GM04503 (cell line): ENCODE measurements at regions not wholly inside any gene's neighbourhood (a gene's known extent, or its start where the extent isn't known, plus 50 kb on each side); places are given as distances from the start of the nearest gene placed in this dataset.

Source experiments
- DNase-seq: peaks from one replicate; pipeline ENCODE4 v3.0.0-alpha.2; 2012; ENCODE audit warnings: low read depth

DNA sequence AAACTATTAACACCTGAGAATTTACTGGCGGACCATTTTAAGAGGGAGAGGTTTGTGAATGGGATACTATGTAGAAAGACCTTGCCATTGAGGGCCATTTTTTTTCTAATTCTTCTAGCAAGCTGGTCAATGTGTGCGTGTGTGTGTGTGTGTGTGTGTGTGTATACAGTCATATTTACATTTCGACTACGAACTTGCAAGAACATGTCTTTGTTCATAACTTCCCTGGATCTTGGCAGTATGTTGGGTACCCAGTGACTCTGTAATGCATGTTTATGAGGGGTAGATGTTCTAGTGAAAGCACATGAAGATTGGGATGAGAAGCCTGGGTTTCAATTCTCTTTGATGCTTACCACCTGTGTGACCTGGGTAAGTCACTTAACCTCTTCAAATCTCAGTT, 133.6 kb downstream of the UBE2E3 start:
- no peak for DNase-seq

- DNase-seq, result no peak
Measured at GRCh38 chr2:181116261-181116660, 135.9 kb downstream of the UBE2E3 start.

DNA sequence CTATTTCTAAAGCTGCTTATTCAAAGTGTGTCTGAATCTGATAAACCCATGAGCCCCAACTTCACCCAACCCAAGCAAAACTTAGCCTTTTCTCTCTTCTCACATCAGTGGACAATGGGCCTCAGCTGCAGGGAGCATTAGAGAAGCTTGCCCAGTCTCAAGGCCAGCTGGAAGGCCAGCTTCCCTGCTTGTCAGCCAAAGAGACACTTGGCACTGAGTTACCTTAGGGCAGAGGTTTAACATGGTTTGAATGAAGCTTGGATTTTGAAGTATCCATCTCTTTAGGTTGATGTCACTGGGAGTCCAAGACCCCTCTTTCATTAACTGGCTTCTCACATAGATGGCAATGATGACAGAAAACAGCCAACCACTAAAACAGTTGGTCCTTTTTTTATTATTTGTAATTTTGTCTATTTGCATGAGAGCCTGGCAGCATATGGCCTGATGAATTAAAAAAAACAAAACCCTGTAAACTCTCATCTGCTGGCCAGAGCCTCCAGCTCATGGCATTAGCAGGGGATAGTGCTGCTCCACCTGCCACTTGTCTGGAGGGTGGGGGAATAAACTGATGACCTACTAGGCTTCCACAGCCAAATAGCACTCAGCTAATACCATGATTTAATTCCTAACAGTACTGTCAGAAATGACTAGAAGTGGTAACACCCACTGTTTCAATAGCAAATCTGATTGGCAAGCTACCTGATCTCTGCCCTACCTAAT, 137.0 kb downstream of the UBE2E3 start:
- DNase-seq, result no peak

DNA sequence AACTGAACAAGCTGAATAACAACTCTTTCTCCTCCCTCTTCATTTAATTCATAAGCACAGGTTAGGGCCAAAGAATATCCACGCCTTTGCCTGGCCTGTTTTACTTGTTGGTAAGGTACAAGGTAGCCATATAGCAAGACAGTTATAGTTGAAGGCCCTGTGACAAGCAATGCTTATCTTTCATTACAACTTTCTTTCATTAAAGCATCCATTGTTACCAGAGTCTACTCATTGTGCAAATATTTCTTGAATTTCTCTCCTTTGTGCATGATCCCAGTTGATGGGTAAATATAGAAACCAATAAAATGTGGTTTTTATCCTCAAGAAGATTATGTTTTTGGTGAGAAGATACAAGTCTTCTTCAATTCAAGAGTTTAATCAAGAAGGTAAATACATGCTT, 140.2 kb downstream of the UBE2E3 start:
- no peak for DNase-seq

DNA sequence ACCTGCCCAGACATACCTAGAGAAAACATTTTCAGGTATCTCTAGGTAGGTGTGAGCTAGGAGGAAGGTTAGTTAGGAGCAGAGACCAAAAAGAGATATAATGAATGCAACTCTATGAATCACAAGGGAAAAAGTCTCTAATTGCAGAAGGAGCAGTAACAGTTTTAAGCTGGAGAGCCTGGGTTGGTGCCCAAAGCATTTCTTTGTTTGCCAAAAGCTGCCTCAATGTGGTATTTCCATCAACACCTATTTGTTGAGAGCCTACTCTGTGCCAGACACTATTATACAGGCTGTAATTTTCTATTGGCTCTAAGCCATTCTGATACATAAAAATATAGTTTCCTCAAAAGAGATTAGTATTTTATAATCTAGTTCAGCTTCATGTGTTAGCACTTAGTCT, 141.6 kb downstream of the UBE2E3 start:
- no peak for DNase-seq

- no peak for DNase-seq
Measured at GRCh38 chr2:181122601-181123000, 142.2 kb downstream of the UBE2E3 start.

- DNase-seq, result no peak
Measured at GRCh38 chr2:181123798-181124231, 143.4 kb downstream of the UBE2E3 start.

DNA sequence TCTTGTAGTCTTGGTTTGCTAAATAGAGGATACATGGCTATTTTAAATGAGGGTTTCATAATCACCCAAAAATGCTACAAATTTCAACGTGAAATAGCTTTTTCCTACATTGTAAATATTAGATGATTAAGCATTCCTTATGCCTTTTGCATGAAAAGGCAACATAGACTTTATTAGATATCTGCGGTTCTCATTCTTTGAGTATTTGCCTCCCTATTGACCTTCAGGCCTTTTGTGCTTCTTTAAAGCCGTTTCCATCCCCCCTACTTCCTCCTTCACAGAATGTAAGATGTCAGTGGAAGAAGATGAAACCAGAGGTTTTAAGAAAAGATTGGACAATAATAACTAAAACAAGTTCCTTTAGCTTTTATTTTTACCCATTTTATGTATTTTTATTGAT, 144.1 kb downstream of the UBE2E3 start:
- no peak for DNase-seq

DNA sequence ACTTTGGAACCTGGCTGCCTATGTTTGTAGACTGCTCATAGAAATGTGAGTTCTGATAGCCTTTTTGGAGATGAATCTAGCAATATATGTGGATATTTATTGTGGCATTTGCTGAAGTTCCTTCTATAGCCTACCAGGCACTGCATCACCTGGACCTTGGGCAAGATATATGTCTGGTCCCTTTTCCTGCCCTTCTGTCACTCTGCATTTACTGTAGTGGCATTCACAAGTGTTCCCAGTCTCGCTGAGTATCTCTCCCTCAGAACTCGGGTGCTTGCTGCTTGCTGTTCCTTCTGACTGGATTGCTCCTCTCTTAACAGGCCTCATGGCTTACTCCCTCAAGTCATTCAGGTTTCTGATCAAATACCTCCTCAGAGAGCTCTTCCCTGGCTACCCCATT, 145.0 kb downstream of the UBE2E3 start:
- no peak for DNase-seq

DNA sequence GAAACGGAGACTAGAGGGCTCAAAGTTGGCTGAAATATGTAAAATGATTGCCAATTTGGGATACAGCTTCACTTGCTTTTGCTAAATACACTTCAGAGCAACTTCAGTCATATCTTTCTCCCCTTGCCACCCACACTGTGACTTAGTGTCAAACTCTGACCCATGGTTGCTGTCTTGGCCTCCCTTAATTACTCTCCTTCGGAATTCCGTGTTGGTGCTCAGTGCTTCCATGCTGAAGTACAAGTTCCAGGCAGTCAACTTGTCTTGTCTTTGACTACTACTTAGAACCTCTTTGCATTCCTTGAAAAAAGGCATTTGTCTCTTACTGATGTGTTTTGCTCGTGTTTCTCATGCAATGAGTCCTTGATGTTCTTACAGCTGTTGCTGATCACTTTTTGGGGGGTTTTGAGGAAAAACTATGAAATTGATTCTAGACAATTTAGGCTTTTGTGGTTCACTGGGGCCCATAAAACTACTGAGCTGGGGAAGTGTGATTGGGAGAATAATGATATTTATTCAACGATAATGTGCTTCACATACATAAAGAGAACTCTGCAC, 146.0 kb downstream of the UBE2E3 start:
- DNase-seq, result no peak

GRCh38 chr2:181128199-181128598, 147.8 kb downstream of the UBE2E3 start:
- no peak for DNase-seq

- DNase-seq, result no peak
Measured at GRCh38 chr2:181129364-181130056, 149.1 kb downstream of the UBE2E3 start.

DNA sequence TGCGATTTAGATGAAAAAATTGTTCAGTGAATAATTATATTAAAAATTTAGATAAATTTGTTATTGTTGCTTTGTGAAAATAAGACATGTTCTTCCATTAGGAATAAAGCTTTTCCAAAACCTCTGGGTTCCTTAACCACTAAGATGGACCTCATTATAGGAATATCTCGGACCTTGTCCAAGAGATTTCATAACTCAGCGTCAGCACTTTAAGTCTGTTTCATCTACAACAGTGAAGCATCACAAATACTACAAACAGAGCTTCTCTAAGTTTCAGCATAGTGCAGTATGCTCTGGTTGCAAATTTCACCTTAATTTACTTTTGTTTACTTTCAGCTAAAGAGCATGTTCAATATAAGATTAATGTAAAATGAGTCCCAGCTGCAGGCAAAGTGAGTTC, 150.3 kb downstream of the UBE2E3 start:
- DNase-seq, result no peak

DNA sequence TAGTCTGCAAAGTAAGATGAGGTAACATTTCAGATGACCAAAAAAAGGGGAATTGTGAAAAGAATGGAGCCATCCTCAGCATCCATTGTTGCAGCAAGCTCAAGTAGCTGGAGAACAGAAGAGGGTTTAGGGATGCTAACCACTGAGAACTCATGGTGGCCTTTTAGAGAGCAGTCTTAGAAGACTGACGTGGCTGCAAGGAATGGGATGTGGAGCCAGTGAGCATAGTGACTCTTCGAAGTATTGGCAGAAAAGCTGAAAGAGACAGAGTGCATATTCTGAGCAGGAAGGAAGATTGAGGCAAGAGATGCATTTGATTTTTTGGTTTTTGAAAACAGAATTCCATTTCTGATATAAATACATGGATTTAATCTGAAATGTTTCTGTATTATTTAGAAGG, 151.2 kb downstream of the UBE2E3 start:
- DNase-seq, result no peak

DNA sequence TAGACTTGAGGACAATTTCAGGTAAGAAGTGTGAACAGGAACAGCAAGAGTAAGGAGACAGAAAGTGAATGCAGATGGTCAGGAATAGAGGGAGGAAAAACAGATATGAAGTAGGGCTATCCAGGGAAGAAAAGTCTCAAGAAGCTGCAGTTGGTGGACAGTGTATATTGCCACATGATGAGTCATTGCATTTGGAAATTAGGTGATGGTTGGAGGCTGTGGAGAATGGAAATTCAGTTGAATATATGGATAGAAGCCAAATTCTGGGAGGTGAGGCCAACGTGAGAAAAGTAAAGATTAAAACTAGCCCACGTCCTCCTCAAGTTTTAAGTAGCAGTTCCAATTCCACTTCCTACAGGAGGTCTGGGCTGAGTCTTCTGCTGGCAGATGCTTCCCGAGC, 158.4 kb downstream of the UBE2E3 start:
- no peak for DNase-seq

DNA sequence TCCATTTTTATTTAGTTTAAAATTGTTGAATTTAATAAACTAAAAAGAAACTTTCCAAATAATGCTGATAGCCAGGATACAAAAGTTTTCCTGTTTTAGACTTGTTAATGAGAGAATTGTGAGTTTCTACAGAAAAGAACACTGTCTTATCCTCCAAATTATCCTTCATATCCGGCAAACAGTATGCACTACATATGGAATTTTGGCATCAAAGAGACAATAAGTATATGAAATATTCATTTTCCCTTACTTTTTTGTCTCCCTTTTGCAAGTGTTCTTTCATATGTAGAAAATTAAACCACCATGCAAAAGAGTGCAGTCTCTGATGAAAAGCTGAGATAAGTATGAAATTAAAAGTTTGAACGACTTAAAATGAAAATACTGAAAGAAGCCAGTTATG, 159.4 kb downstream of the UBE2E3 start:
- no peak for DNase-seq

- peak; percentile 58 for DNase-seq
Measured at GRCh38 chr2:181140414-181140813, 160.0 kb downstream of the UBE2E3 start.

DNA sequence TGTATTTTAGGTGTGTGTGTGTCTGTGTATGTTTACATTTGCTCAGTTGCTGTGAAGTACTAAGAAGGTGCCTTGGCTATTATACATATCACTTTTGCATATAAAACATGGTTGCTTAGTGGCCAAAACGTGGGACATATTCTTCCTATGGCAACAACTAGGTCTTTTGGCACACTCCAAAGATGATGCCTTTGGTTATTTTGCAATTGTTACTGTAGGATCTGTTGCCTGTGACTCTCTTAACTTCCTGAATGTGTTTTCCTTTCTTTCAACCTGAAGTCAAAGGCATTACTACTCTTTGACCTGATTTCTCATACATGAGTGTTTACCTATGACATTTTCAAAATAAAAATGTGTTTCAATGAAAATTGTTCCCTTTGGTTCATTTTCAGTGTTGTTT, 160.5 kb downstream of the UBE2E3 start:
- no peak for DNase-seq

DNA sequence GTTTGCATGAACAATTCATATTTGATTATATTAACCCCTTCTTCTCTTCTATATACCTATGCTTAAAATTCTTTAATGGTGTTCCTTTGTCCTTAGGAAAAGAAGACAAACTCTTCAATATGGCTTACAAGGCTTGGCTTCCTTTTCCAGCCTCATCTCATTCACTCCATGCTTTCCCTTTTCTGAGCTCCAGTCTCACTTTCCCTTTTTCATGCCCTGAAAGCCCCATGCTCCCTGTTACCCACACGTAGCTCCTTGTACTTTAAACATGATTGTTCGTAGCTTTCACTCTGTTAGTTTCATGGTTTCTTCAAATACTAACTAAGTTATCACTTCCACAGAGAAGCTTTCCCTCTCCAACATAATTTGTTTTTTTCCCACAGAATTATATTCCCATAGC, 161.3 kb downstream of the UBE2E3 start:
- DNase-seq, result no peak

DNA sequence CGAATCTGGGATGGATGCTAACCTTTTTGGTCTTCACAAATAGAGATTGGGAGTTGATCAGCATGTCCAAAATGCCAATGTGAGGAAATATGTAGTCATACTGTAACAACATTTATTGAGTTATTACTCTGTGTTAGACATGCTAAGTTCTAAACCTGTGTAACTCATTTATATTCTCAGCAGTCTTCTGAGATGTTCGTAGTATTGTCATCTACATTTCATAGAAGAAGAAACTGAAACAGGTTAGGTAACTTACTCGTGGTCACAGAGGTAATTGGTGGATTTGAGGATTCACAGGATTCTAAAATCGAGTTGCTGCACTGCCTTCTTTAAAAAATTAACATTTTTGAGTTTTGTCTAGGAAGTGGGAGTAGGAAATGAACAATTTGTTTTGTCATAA, 162.1 kb downstream of the UBE2E3 start:
- DNase-seq, result no peak

GRCh38 chr2:181143790-181144300, 163.4 kb downstream of the UBE2E3 start:
- DNase-seq, result no peak

GRCh38 chr2:181145645-181146044, 165.2 kb downstream of the UBE2E3 start:
- no peak for DNase-seq

- DNase-seq, result no peak
Measured at GRCh38 chr2:181146171-181146570, 165.8 kb downstream of the UBE2E3 start.
